ENCODE measurements at regions not wholly inside any gene's neighbourhood (a gene's known extent, or its start where the extent isn't known, plus 50 kb on each side); places are given as distances from the start of the nearest gene placed in this dataset.

- TF ChIP-seq CTCF (IDR thresholded peaks at IDR 0.05; ENCODE audit: low read length) (no peak), EZH2 (optimal IDR thresholded peaks at IDR 0.05; ENCODE audit: low read depth, low read length) (no peak), EZH2phosphoT487 (IDR thresholded peaks at IDR 0.05; ENCODE audit: low read length) (no peak)
Observed at GRCh38 chr2:212930556-212931260, 220.7 kb downstream of the IKZF2 start.

Data from MM.1S (cell line).